Kidney capillary endothelial cell (primary cell): ENCODE measurements at regions not wholly inside any gene's neighbourhood (a gene's known extent, or its start where the extent isn't known, plus 50 kb on each side); places are given as distances from the start of the nearest gene placed in this dataset.

Experiments used
- DNase-seq: peaks from one replicate; pipeline ENCODE4 v3.0.0-alpha.2; 2018; ENCODE audit warnings: low spot score

DNA sequence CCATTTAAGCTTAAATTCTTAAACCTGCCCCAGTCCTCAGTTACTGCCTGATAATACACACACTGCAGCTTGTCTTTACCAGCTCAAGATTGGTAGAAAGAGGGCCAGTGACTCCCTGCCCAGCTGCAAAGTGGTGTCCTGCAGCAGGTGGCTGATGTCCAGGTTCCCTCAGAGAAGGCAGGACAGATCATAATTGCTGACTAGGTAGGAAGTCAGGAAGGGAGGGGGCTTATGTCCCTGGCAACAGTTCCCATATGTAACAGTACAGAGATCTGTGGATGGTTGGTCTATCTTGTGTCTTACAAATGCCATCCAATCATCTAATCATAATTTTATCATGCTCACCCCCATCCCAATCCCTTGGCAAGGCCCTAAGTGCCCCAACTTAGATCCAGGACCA lies 492.1 kb upstream of the PPP2R3A start:
- DNase-seq: no peak

DNA sequence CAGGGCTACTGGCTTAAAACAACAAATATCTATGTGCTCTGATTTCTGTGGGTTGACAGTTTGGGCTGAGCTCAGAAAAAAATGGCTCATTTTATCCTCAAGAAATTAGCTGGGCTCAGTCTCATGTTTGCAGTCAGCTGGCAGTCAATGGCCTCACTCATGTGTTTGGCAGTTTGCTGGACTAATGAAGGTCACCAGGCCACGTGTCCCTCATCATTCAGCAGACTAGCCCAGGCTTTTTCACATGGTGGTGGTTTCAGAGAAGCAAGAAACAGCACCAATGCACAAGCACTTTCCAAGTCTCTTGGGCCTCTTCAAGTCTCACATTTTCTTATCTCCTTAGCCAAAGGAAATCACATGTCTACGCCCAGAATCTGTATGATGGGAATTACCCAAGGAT lies 478.3 kb upstream of the PPP2R3A start:
- no peak for DNase-seq

DNA sequence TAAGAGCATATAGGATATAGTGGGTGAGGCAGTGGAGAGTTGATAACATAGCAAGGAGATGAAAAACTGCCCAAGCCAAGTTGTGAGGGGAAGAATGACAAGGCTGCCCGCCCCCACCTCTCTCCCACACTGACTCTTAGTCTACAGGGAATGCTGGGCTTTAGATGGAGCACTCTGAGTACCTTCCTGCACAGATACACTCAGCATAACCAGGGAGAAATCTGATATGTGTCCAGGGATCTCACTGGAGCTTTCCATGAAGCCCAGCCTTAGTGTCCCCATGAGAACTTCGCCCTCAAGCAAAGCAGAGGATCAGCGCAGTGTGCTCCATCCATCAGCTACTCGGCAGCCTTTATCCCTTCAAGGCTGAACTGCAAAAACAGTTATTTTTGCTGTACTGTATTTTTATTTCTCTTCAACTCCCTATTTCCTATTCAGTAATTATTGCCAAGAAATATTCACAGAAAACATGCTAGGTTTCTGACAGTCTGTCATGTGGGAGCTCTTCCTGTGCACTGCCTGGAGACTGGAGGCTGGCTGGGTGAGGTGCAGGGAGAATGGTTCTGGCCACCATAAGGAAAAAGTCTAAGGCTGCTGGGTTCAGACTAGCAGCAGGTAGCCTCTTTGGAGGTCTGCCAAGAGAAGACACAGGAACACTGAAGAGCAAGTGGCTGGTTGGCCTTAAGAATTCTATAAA lies 475.2 kb upstream of the PPP2R3A start:
- DNase-seq: no peak

DNA sequence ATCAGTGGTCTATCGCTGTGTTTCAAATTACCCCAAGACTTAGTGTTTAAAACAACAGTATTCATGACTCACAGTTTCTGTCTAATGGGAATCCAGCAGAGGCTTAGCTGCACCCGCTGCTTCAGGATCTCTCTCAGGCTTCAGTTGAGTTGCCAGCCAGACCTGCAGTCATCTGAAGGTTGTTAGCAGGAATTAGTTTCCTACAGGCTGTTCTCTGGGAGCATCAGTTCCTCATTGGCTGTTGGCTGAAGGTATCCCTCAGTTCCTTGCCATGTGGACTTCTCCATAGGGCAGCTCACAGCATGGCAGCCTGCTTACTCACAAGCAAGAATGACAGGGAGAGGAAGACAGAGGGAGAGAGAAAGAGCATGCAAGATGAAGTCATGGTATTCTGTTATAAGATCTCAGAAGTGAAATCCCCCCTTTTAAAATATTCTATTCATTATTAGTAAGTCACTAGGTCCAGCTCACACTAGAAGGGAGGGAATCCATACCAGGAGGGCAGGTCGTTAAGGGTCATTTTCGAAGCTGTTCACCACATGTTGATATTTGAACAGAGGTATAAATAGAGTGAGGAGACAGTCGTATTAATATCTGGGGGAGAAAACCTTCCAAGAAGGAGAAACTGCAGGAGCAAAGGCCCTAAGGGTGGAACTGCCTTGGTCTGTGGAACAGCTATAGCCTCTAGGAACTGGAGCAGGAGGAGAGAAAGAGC lies 473.9 kb upstream of the PPP2R3A start:
- DNase-seq: no peak

DNA sequence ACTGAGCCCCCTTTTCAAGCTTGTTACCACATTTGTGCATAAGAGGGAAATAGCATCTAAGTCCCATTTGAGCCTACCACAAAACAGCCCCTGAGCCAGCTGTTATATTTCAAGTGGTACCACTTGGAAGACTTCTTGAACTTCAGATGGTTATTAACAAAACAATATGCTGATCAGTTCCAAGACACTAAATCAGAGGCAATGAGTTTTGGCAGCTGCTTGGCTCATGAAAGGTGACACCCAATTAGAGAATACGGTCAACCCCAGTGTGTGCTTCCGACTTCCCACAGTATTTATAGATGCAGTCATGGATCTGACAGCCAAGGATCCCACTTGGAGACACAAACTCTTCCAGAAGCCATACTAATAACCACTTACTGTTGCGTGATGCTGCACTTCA lies 469.6 kb upstream of the PPP2R3A start:
- DNase-seq: no peak

DNA sequence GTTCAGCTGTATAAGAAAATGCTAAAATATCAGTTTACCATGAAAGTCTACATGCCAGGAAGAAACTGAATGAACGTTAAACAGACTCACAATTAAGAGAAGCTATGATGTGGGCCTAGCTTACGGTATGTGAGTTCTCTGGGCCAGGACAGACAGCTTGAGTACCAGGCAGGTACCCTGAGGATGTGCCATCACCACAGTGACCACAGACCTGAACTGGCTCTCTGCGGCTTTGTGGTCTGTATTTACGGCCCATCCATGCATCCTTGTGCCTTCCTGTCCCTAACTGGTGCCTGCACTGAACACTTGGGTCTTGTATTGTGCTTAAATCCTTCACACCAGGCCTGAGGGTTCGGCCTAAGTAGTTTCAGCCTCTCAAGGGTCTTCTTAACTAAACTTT lies 467.5 kb upstream of the PPP2R3A start:
- no peak for DNase-seq

DNA sequence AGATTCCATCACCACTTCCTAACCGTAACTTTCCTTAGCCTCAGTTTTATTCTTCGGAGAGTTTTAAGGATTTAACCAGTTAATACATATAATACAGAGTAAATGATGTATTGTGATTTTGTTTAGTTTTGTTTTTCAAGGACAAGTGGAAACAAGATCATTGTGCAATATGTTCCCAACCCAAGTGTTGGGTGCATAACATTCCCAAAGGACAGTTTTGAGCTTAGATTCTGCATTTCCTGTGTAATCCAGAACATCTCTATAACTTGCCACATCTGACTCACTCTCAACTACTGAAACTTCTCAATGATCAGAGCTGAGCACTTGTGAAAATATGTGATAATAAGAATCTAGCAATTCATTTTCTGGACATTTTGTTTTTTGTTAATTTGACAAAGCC lies 466.1 kb upstream of the PPP2R3A start:
- no peak for DNase-seq

DNA sequence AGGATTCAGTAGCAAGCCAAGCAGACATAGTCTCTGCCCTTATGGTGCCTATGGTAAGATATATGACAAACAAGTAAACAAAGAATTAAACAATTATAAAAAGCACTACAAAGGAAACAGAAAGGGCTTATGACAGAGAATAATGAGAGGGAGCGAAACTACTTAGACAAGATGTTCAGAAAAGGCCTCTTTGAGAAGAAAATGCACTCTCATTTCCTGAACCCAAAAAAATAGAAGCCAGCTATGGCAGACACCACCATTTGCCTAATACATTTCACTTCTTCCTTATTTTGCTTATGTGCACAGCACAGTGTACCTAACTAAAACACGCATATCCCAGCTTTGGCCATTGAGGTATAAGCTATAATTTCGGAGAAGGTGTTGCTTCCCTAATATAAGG lies 465.5 kb upstream of the PPP2R3A start:
- DNase-seq: no peak

DNA sequence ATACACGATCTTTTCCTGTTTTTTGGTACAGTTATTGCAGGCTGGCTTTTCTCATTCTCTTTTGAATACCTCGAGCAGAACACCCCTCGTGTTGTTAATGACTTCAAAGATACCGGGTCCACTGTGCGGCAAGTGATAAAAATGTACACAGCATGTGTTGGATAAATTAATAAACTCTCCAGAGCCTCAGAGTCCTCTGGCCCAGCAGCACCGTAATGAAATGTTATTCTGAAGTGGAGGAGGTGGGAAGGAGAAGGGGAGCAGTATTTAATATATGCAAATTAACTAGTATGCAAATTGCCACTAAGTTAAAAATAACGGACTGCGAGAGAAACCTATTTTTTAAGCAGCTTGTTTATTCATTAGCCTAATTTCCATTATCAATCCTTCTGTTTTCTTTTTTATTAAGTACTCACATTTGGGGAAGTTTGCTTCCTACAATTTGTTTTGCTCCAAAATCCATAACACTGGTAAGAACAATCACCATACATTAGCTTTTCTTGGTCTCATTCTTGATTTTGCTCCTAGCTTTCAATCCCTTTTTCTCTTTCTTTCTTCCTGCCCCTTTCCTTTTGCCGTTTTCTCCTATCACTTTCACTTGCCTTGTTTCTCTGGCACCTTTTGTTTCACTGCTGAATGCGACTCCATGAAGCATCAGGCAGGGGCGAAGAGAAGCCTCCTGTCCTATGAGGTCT lies 462.3 kb upstream of the PPP2R3A start:
- no peak for DNase-seq

DNA sequence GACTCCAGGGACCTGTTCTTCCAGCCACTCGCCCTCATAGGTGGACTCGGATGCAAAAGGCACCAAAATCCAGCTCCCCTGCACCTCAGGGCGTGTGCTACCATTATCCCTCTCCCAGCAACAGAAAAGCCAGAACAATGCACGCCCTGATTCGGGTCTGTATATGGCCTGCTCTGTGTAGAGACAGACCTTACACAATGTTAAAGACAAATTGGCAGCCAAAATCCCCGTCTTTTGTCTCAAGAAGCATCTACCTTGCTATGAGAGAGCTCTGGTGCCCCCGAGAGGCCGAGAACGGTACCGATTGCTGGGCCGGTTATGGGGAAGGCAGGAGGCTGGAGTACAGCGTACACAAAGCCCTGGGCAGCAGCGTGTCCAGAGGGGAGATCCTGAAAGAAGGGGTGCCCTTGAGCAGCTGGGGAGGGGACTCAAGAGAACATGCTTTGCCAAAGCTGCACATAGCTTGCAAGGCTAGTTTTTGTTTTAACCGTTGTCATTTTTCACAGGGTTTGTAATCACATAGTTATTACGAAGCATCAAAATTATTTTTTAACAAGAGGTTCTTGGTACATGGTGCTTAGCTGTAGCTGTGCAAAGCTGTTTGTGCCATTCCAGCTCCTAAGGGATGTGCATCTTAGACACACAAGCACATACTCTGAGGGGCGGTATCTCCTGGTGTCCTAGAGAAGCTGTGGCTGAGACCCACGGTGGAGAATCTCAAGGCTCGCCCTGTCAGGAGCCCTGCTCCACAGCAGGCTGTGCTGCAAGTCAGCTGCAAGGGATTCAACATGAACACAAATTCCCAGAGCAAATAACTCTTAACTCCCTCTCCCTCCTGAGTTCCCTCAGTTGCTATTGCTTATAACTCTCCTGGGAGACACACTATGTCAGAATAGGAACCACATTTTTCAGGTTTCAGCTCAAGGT lies 461.5 kb upstream of the PPP2R3A start:
- peak; percentile 52 for DNase-seq

DNA sequence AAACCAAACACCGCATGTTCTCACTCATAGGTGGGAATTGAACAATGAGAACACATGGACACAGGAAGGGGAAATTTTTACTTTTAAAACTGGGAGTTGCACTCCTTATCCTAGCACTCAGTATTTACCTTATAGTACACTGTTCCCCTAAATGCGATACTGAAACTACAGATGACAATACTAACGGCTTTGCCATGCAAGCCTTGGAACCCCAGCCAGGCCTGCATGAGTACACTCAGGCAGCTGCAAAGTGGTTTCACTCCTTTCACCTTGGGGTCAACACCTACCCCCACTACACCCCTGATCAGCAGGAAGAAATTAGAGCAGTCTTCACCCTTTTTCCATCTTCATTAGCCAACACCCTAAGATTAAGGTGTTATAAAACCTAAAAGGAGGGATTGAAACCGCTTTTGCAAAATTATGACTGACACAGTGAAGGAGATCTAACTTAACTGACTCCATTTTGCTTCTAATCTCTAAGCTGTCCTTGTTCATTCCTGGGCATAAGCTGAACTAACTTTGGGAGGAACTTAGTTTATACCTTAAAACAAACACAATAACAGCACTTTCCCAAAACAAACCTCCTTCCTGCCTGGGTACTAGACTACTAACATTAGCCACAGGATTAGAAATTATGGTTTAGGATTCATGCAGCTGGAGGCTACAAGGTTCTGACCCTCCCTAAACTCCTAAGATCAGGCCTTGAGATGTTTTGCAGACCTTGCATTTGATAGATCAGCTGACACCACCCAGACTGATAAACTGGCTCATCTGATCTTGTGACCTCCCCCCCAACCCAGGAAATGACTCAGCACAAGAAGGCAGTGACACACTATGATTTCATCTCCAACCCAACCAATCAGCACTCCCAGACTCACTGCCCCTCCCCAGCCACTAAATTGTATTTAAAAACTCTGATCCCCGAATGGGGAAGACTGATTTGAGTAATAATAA lies 452.1 kb upstream of the PPP2R3A start:
- peak; percentile 63 for DNase-seq

DNA sequence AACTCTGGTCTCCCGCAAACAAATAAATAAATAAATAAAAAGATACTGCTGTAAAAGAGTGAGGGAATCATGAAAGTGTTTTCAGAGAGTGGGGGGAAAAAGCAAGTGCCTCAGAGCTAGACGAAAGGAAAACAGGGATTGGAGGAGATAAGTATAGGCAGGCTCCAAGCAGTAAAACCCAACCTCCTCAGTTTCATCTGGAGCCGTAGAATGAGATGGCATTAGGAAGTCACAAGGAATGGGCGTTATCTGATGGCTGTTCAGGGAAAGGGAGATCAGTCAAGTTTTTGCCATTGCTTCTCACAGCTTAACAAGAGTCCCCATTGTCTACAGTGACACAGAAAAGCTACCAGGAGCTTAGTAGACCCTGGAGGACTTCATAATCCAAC lies 451.5 kb upstream of the PPP2R3A start:
- no peak for DNase-seq

DNA sequence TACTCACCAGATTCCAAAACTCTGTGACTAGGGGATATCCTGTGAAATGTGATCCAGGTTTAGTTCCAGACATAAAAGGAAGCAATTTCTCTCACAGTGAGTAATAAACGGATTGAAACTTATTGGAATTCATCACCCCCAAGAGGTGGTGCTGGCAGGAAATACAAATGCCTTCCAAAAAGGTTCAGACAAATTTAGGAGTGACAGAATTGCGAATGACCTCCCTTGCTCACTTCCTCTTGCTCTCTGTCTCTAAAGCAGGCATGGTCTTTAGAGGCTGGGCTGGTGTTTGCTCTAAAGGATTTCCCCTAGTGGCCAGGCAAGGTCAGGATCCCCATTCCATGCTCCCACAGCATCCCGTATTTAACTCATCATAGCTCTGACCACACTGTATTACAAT lies 449.4 kb upstream of the PPP2R3A start:
- peak; percentile 77 for DNase-seq

DNA sequence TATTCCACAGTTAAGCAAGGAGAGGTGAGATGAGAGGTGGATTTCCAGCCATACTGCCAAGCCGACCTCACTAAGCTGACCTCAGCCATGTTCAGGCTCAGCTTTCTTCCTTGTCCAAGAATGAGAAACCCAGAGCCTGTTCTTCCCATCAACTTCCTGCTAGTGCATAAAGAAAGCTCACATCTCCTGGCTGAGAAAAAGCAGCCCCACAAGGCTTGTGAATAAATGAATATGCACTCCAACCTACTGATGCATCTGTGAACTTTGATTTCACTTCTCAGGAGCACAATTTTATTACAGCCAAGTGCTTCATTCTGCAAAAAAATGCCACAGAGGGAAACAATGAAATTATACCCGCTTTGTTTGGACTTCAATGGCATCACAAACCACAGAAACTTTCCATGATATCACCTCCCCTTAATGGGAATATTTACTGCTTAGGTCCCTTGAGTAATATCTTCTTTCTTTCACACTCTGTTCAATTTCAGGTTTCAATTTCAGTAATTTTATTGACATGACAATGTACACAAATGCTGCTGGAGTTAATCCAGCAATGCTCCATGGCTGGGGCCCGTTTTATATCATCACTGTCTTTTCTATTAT lies 437.0 kb upstream of the PPP2R3A start:
- no peak for DNase-seq

DNA sequence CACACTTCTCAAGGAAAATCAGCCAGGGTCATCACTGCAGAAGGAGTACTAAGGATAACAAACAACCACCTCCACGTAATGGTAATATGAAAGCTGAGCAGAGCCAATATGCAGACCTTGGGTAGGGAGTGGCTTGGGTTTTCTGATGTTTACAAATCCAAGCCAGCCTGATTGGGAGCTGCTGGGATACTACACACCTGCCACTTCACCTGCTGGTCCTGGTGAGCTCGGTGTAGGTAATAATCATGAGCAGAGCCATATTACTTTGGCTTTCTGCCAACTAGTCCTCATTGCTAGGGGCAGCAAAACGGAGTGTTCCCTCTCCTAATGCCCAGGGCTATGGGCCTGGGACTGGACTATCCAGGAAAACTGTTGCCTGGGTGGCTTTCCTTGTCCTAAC lies 433.5 kb upstream of the PPP2R3A start:
- DNase-seq: no peak

DNA sequence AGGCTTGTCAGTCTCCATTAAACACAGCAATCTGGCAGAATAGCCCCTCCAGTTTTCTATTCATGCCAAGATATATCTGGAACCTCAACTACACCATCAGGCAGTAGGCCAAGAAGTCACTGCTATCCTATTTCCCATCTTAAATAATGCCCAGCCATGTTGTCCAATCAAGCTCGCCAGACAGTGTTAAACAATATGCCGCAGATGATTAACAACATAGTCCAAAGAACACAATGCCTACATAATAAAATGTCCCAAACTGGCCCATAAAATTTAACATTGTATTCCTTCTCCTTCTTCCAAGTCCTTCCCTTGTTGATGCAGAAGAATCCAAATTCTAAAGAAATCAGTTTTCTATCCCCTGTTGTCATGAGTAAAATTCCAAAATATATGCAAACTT lies 427.4 kb upstream of the PPP2R3A start:
- DNase-seq: no peak

DNA sequence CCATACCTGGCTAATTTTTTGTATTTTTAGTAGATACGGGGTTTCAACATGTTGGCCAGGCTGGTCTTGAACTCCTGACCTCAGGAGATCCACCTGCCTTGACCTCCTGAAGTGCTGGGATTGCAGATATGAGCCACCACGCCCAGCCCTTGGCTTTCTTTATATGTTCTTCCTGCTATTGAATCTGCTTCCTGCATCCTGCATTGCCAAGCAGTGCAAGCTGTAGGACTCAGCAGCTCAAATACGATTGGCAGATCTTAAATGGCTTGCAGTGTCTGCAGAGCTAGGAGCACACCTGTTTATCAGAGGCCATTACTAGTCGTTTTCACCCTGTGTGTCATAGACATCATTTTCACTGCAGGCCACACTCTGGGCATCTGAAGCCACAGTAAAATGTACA lies 426.2 kb upstream of the PPP2R3A start:
- DNase-seq: no peak

DNA sequence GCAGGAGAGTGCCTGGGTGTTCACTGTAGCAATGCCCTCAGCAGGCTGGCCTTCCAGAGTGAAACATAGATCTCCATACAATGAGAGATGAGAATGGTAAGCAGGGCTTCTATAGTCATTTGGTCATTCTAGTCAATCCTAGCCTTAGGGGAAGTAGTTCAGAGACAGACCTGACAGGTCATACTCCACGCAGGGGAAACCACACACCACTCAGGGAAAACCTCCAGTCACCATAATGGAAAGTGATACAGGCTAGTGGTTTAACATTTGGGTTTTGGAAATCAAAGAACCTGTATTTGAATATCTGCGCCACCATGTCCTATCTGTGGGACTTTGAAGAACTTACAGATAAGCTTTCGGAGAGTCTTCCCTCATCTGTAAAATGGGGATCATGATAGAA lies 425.7 kb upstream of the PPP2R3A start:
- no peak for DNase-seq

DNA sequence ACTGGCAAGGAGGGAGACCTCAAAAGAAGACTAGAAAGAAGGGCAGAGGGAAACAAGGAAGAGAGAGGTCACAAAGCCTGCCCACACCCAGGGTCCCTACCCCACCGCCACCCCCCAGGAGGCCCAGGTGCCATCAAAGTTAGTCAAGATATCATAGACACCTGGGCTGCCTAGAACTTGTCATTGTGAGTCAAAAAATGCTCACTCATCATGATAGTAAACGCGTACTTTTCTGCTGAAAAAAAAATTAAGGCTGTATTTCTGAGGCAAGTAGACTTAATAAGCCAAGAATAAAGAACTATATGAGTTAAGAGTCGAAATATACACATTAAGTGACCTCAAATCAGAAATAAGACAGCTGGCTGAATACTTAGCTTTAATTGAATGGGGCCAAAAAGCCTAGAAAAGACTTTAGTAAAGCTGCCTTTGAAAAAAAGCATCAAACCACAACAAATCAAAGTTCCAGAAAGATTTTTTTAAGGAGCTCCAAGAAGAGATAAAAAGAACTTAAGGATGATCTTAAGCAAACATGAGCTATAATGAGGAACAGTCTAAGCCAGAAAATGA lies 415.5 kb upstream of the PPP2R3A start:
- no peak for DNase-seq

DNA sequence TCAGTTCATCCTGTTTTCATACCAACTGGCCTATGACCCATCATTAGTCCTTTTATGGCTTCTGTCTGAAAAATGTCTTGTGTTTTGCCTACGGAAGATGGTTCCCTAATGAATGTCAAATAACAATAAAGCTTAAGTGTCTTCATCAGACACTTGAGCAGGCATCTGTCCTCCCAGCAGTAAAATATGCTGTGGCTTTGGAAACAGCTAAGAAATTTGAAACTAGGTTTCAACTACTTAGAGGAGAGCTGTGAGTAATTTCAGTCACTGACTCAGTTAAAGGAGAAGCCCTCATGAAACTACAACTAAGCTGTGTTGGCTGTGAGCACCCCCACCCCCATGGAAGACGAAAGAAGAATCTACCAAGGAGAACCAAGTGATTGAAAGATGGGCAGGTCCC lies 409.4 kb upstream of the PPP2R3A start:
- DNase-seq: no peak
